ENCODE measurements at regions not wholly inside any gene's neighbourhood (a gene's known extent, or its start where the extent isn't known, plus 50 kb on each side); places are given as distances from the start of the nearest gene placed in this dataset.

- Mint-ChIP-seq H3K27me3 (no peaks in the 10 kb centered on the region), H3K36me3 (ENCODE audit: low read depth) (no peaks in the 10 kb centered on the region), H3K4me3 (no peak overlapping the region), H3K4me1 (ENCODE audit: low read depth) (no peaks in the 10 kb centered on the region), H3K9me3 (peaks cover 5% of the 10 kb centered on the region), H3K27ac (no peak overlapping the region)
- TF ChIP-seq, protein P1, sequence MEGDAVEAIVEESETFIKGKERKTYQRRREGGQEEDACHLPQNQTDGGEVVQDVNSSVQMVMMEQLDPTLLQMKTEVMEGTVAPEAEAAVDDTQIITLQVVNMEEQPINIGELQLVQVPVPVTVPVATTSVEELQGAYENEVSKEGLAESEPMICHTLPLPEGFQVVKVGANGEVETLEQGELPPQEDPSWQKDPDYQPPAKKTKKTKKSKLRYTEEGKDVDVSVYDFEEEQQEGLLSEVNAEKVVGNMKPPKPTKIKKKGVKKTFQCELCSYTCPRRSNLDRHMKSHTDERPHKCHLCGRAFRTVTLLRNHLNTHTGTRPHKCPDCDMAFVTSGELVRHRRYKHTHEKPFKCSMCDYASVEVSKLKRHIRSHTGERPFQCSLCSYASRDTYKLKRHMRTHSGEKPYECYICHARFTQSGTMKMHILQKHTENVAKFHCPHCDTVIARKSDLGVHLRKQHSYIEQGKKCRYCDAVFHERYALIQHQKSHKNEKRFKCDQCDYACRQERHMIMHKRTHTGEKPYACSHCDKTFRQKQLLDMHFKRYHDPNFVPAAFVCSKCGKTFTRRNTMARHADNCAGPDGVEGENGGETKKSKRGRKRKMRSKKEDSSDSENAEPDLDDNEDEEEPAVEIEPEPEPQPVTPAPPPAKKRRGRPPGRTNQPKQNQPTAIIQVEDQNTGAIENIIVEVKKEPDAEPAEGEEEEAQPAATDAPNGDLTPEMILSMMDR (IDR thresholded peaks at IDR 0.05), result no peak
- POLR2A ChIA-PET, result no interaction called here
- intact Hi-C loops (cut with micrococcal nuclease), result no loop called here
- CTCF ChIA-PET, result no interaction called here
- DNase-seq, result no peak
- ATAC-seq, result no peak
Observed at GRCh38 chr3:65070968-65071367, 383.2 kb upstream of the ADAMTS9 start.

DNA sequence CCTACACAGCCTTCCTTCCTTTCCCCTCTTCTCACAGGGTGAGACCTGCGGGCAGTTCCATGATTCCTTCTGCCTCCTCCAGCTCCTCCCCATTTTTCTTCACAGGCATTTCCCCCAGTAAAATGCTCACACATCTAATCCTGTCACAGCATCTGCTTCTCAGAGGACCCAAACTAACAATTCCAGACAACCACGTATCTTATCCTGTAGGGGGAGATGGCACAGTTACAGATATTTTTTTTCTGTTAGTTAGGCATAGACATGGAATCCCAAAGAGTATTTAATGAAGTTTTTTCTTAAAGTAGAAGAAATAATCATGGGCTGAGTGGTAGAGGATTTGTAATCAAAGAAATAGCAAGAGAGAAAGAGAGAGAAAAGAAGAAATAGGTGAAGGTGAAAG lies 373.1 kb upstream of the ADAMTS9 start:
- Mint-ChIP-seq H3K27ac (no peak overlapping the region), H3K27me3 (no peaks in the 10 kb centered on the region), H3K9me3 (peaks cover 6% of the 10 kb centered on the region), H3K4me3 (no peak overlapping the region), H3K4me1 (ENCODE audit: low read depth) (no peaks in the 10 kb centered on the region), H3K36me3 (ENCODE audit: low read depth) (no peaks in the 10 kb centered on the region)
- no peak for DNase-seq
- CTCF ChIA-PET, result no interaction called here
- TF ChIP-seq, protein P1 (IDR thresholded peaks at IDR 0.05), result no peak
- intact Hi-C loops (cut with micrococcal nuclease), result no loop called here
- POLR2A ChIA-PET, result interaction anchor here (0.8 kb wide), 1 partner anchor 1771 kb away, joined by 4 read pairs; no protein-coding TSS in a partner anchor
- no peak for ATAC-seq

DNA sequence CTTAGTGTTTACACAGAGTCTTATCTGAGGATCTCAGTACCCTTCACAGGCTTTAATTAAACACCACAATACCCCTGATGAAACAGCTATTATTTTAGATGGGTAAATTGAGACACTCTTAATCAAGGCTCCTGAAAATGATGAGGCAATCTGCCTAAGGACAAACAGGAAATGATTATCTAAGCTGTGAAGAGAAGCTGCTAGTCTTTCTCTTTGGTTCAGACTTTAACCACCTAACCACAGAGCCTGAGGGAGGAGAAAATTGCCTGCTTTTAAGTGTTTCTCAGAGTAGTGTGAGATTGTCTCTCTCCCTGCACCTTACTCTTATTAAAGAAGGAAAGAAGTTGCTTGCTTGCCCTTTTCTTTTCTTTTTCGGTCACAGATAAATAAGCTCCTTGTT lies 364.3 kb upstream of the ADAMTS9 start:
- Mint-ChIP-seq H3K27ac (no peak overlapping the region), H3K27me3 (no peaks in the 10 kb centered on the region), H3K4me3 (no peak overlapping the region), H3K36me3 (ENCODE audit: low read depth) (no peaks in the 10 kb centered on the region), H3K9me3 (no peaks in the 10 kb centered on the region), H3K4me1 (ENCODE audit: low read depth) (no peaks in the 10 kb centered on the region)
- POLR2A ChIA-PET, result no interaction called here
- DNase-seq (no peak), ATAC-seq (no peak)
- intact Hi-C loops (cut with micrococcal nuclease), result no loop called here
- CTCF ChIA-PET, result no interaction called here
- TF ChIP-seq, protein P1 (IDR thresholded peaks at IDR 0.05), result no peak

GRCh38 chr3:65048151-65048550 lies 360.4 kb upstream of the ADAMTS9 start:
- H3K4me3 Mint-ChIP-seq, result no peak overlapping the region
- intact Hi-C loops (cut with micrococcal nuclease), result no loop called here
- ChIA-PET POLR2A (interaction anchor here (0.7 kb wide), 1 partner anchor 533 kb away, joined by 3 read pairs; no protein-coding TSS in a partner anchor), CTCF (no interaction called here)
- ATAC-seq (no peak), DNase-seq (no peak)
- H3K36me3 Mint-ChIP-seq (ENCODE audit: low read depth), result no peaks in the 10 kb centered on the region
- no peak overlapping the region for H3K27ac Mint-ChIP-seq
- TF ChIP-seq, protein P1 (IDR thresholded peaks at IDR 0.05), result no peak
- H3K4me1 Mint-ChIP-seq (ENCODE audit: low read depth), result no peaks in the 10 kb centered on the region
- peaks cover 3% of the 10 kb centered on the region for H3K9me3 Mint-ChIP-seq
- H3K27me3 Mint-ChIP-seq, result no peaks in the 10 kb centered on the region

DNA sequence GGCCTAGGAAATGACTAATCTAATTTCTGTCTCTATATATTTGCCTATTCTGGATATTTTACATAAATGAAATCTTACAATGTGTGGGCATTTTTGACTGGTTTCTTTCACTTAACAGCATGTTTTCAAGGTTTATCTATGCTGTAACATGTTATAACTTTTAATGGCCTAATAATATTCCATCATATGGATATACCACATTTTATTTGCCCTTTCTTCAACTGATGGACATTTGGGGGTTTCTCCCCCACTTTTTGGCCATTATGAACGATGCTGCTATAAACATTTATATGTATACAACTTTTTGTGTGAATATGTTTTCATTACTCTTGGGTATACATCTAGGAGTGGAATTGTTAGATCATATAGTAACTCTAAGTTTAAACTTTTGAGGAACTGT lies 357.3 kb upstream of the ADAMTS9 start:
- H3K9me3 Mint-ChIP-seq, result peaks cover 6% of the 10 kb centered on the region
- H3K4me3 Mint-ChIP-seq, result no peak overlapping the region
- intact Hi-C loops (cut with micrococcal nuclease), result no loop called here
- no peaks in the 10 kb centered on the region for H3K4me1 Mint-ChIP-seq (ENCODE audit: low read depth)
- DNase-seq (no peak), ATAC-seq (no peak)
- no peak overlapping the region for H3K27ac Mint-ChIP-seq
- ChIA-PET POLR2A (no interaction called here), CTCF (no interaction called here)
- no peaks in the 10 kb centered on the region for H3K27me3 Mint-ChIP-seq
- TF ChIP-seq, protein P1 (IDR thresholded peaks at IDR 0.05), result no peak
- H3K36me3 Mint-ChIP-seq (ENCODE audit: low read depth), result no peaks in the 10 kb centered on the region
